Liver (tissue), 3 donors: ENCODE measurements at regions not wholly inside any gene's neighbourhood (a gene's known extent, or its start where the extent isn't known, plus 50 kb on each side); places are given as distances from the start of the nearest gene placed in this dataset.

Experiments used
- EGR1 ChIP-seq, 2 donors: IDR thresholded peaks; 2 replicates each; pipeline ENCODE4 v1.6.1; 2016 to 2018; ENCODE audit warnings: antibody characterized with exemption in 2 of 2, low read depth in 2 of 2
- FOXA1 ChIP-seq: IDR thresholded peaks from 2 replicates; pipeline ENCODE4 v1.6.1; 2016; ENCODE audit warnings: antibody characterized with exemption
- GABPA ChIP-seq, 2 donors: IDR thresholded peaks in 1 of 2; conservative IDR thresholded peaks in 1 of 2; 2 replicates each; pipeline ENCODE4 v1.6.1; 2016; ENCODE audit warnings: antibody characterized with exemption in 2 of 2, mild to moderate bottlenecking in 1 of 2, moderate library complexity in 1 of 2
- HNF4A ChIP-seq, 2 donors: conservative IDR thresholded peaks; 2 replicates each; pipeline ENCODE4 v1.6.1; 2016; ENCODE audit warnings: antibody characterized with exemption in 2 of 2, mild to moderate bottlenecking in 2 of 2
- RAD21 ChIP-seq, 2 donors: IDR thresholded peaks; 2 replicates each; pipeline ENCODE4 v1.6.1; 2016; ENCODE audit warnings: antibody characterized with exemption in 2 of 2, mild to moderate bottlenecking in 2 of 2
- RXRA ChIP-seq, 2 donors: IDR thresholded peaks; 2 replicates each; pipeline ENCODE4 v1.6.1; 2017 to 2018; ENCODE audit warnings: antibody characterized with exemption in 2 of 2, mild to moderate bottlenecking in 1 of 2
- SP1 ChIP-seq: IDR thresholded peaks from 2 replicates; pipeline ENCODE4 v1.6.1; 2018; ENCODE audit warnings: antibody characterized with exemption, mild to moderate bottlenecking
- TAF1 ChIP-seq: conservative IDR thresholded peaks from 2 replicates; pipeline ENCODE4 v1.6.1; 2016; ENCODE audit warnings: antibody characterized with exemption, mild to moderate bottlenecking
- YY1 ChIP-seq: IDR thresholded peaks from 2 replicates; pipeline ENCODE4 v1.6.1; 2016; ENCODE audit warnings: antibody characterized with exemption, mild to moderate bottlenecking
- TF ChIP-seq, protein P1 (sequence below): fragments of 150-350 bp; IDR thresholded peaks from 2 replicates; pipeline ENCODE4 v1.5.1; 2017; ENCODE audit warnings: improper control_type of control experiment, low read depth, low read length; ENCODE audit not compliant: missing input control
- TF ChIP-seq, protein P2 (sequence below): IDR thresholded peaks from 2 replicates; pipeline ENCODE4 v1.6.1; 2016; ENCODE audit warnings: antibody characterized with exemption
- TF ChIP-seq, protein P3 (sequence below): IDR thresholded peaks from 2 replicates; pipeline ENCODE4 v1.6.1; 2016; ENCODE audit warnings: antibody characterized with exemption
- TF ChIP-seq, protein P4 (sequence below): IDR thresholded peaks from 2 replicates; pipeline ENCODE4 v1.6.1; 2016; ENCODE audit warnings: antibody characterized with exemption
- donor health status: healthy.
- donor health status: healthy.

DNA sequence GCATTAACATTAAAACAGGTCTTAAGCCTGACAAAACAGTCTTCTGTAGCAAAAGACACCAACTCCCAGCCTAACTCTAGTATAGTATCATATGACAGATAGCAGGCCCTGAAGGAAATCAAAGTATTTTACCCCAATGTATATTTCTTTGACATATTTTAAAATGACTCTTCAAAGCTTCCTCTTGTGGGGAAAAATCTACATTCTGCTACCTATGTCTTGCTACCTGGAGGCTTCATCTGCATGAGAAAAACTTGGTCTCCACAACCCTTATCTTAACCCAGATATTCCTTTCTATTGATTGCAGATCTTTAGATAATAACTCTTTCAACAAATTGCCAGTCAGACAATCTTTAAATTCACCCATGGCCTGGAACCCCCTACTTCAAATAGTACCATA, 1620.4 kb downstream of the PCDH7 start:
- TF ChIP-seq, protein P1, sequence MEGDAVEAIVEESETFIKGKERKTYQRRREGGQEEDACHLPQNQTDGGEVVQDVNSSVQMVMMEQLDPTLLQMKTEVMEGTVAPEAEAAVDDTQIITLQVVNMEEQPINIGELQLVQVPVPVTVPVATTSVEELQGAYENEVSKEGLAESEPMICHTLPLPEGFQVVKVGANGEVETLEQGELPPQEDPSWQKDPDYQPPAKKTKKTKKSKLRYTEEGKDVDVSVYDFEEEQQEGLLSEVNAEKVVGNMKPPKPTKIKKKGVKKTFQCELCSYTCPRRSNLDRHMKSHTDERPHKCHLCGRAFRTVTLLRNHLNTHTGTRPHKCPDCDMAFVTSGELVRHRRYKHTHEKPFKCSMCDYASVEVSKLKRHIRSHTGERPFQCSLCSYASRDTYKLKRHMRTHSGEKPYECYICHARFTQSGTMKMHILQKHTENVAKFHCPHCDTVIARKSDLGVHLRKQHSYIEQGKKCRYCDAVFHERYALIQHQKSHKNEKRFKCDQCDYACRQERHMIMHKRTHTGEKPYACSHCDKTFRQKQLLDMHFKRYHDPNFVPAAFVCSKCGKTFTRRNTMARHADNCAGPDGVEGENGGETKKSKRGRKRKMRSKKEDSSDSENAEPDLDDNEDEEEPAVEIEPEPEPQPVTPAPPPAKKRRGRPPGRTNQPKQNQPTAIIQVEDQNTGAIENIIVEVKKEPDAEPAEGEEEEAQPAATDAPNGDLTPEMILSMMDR = no peak
- no peak for TF ChIP-seq EGR1 (IDR thresholded peaks at IDR 0.05; ENCODE audit: low read depth in 2 of 2)
- TF ChIP-seq, protein P2, sequence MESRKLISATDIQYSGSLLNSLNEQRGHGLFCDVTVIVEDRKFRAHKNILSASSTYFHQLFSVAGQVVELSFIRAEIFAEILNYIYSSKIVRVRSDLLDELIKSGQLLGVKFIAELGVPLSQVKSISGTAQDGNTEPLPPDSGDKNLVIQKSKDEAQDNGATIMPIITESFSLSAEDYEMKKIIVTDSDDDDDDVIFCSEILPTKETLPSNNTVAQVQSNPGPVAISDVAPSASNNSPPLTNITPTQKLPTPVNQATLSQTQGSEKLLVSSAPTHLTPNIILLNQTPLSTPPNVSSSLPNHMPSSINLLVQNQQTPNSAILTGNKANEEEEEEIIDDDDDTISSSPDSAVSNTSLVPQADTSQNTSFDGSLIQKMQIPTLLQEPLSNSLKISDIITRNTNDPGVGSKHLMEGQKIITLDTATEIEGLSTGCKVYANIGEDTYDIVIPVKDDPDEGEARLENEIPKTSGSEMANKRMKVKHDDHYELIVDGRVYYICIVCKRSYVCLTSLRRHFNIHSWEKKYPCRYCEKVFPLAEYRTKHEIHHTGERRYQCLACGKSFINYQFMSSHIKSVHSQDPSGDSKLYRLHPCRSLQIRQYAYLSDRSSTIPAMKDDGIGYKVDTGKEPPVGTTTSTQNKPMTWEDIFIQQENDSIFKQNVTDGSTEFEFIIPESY = no peak
- no peak for TF ChIP-seq FOXA1
- TF ChIP-seq HNF4A (conservative IDR thresholded peaks at IDR 0.05) = no peak
- TF ChIP-seq YY1 = no peak
- no peak for TF ChIP-seq GABPA (IDR thresholded peaks at IDR 0.05 in 1 of 2, conservative IDR thresholded peaks at IDR 0.05 in 1 of 2)
- TF ChIP-seq, protein P3, sequence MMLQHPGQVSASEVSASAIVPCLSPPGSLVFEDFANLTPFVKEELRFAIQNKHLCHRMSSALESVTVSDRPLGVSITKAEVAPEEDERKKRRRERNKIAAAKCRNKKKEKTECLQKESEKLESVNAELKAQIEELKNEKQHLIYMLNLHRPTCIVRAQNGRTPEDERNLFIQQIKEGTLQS = no peak
- TF ChIP-seq, protein P4, sequence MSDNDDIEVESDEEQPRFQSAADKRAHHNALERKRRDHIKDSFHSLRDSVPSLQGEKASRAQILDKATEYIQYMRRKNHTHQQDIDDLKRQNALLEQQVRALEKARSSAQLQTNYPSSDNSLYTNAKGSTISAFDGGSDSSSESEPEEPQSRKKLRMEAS = no peak
- no peak for TF ChIP-seq RAD21 (IDR thresholded peaks at IDR 0.05)
- TF ChIP-seq TAF1 = no peak
- TF ChIP-seq RXRA (IDR thresholded peaks at IDR 0.05) = no peak
- TF ChIP-seq SP1 = no peak
